Heart left ventricle (tissue), 16 donors: ENCODE measurements at regions not wholly inside any gene's neighbourhood (a gene's known extent, or its start where the extent isn't known, plus 50 kb on each side); places are given as distances from the start of the nearest gene placed in this dataset.

ENCODE experiments used
- ATAC-seq, 4 donors: fragments of 200-7000 bp; cut with Tn5 transposase; one replicate each; pipeline ENCODE4 v1.9.1; 2020 to 2022; ENCODE audit warnings: moderate library complexity in 4 of 4, mild to moderate bottlenecking in 3 of 4, moderate number of reproducible peaks in 1 of 4
- DNase-seq, 5 donors: peaks; one replicate each; pipeline ENCODE4 v3.0.0-alpha.2; 2020
- H3K27ac ChIP-seq, 12 donors: fragments of 200-600 bp; sonication (generic) in 4 of 12; one replicate each; pipeline versions ENCODE4 v1.5.0 to v1.8.0; 2016 to 2022; ENCODE audit warnings: mild to moderate bottlenecking in 2 of 12
- H3K27me3 ChIP-seq, 9 donors: fragments of 200-600 bp; sonication (generic) in 2 of 9; one replicate each; pipeline versions ENCODE4 v1.5.1 to v1.8.0; 2016 to 2022; ENCODE audit warnings: mild to moderate bottlenecking in 3 of 9
- H3K36me3 ChIP-seq, 9 donors: fragments of 200-600 bp; sonication (generic) in 2 of 9; one replicate each; pipeline versions ENCODE4 v1.5.0 to v1.8.0; 2018 to 2022; ENCODE audit warnings: mild to moderate bottlenecking in 2 of 9
- H3K4me1 ChIP-seq, 12 donors: fragments of 200-600 bp; sonication (generic) in 4 of 12; one replicate each; pipeline versions ENCODE4 v1.5.0 to v1.8.0; 2016 to 2022; ENCODE audit warnings: mild to moderate bottlenecking in 3 of 12
- H3K4me3 ChIP-seq, 12 donors: fragments of 200-600 bp; sonication (generic) in 4 of 12; one replicate each; pipeline versions ENCODE4 v1.5.0 to v1.8.0; 2017 to 2022; ENCODE audit warnings: mild to moderate bottlenecking in 9 of 12, moderate library complexity in 4 of 12
- H3K9me3 ChIP-seq, 12 donors: fragments of 200-600 bp; sonication (generic) in 4 of 12; one replicate each; pipeline versions ENCODE4 v1.5.0 to v1.8.0; 2016 to 2022; ENCODE audit warnings: mild to moderate bottlenecking in 1 of 12
- CTCF ChIP-seq, 12 donors: fragments of 200-600 bp; sonication (generic) in 4 of 12; IDR thresholded peaks; one replicate each; pipeline versions ENCODE4 v1.5.0 to v1.8.0; 2018 to 2022; ENCODE audit warnings: antibody characterized with exemption in 12 of 12, mild to moderate bottlenecking in 5 of 12
- POLR2A ChIP-seq, 2 donors: fragments of 450-650 bp; IDR thresholded peaks; one replicate each; pipeline ENCODE4 v1.6.1; 2017; ENCODE audit warnings: antibody characterized with exemption in 2 of 2, mild to moderate bottlenecking in 2 of 2, moderate library complexity in 2 of 2
- WGBS, 4 donors: extraction: QIAGEN DNeasy Blood & Tissue Kit in 2 of 4; methylation state at CpG; one replicate each; pipeline versions ENCODE4 v1.1.5 to v1.1.7; 2013 to 2018; 5-methylcytosine and 5-hydroxymethylcytosine counted together
- intact Hi-C, 10 donors: fragments of 100-400 bp; cut with DNase I; formaldehyde crosslinking; loops; one replicate each; pipeline versions ENCODE4 v1.11.1 to v1.14.2; 2022
- donor health status: ischemic (EF 13 %, LVEDD 7.1; RV severe dilation, severe dysfunction).
- donor health status: healthy with polysubstance abuse.
- donor health status: DM: no; HTN: yes; CAD: no.
- donor health status: DM: no; HTN: no; CAD: no.
- donor health status: ischemic (EF 25% LVEDD 6.9; RV normal size, moderate dysfunction).
- donor health status: ischemic (EF 25% LVEDD 5.7; RV mildly dilated, moderate dysfunction).
- donor health status: healthy.
- donor health status: DM: yes; HTN: yes; CAD: no.
- donor health status: ischemic (EF 35%, LVEDD 5.7; RV mildly dilated, moderate dysfunction).
- donor health status: nonischemic (EF 11% LVEDD 7.7; RV severe dilation, severe dysfunction).
- donor health status: DM: yes; HTN: yes; CAD: no.
- donor health status: PGD.
- donor health status: ischemic (EF 29% LVEDD 5.4; RV normal size, mild dysfunction).
- donor health status: nonischemic (EF 23%, LVEDD 6.1; RV moderate dilation, normal function).

GRCh38 chr7:135811506-135811905, 62.9 kb upstream of the FAM180A start:
- intact Hi-C loops, result no loop called here
- H3K4me3 ChIP-seq, result no peak overlapping the region
- H3K27me3 ChIP-seq, result no peaks in the 10 kb centered on the region
- H3K27ac ChIP-seq, result no peak overlapping the region
- H3K9me3 ChIP-seq, result no peaks in the 10 kb centered on the region
- ATAC-seq (no peak), DNase-seq (no peak)
- peaks cover 0 to 15% (median 9%) of the 10 kb centered on the region in 12 donors for H3K4me1 ChIP-seq
- TF ChIP-seq CTCF (IDR thresholded peaks at IDR 0.05) (no peak), POLR2A (IDR thresholded peaks at IDR 0.05) (no peak)
- no peaks in the 10 kb centered on the region for H3K36me3 ChIP-seq

- intact Hi-C loops, result loop anchor here in 1 of 10 donors (10.0 kb wide), 1 partner anchor 107 kb away; no protein-coding TSS in a partner anchor
- Histone ChIP-seq H3K4me3 (no peak overlapping the region), H3K27ac (peak overlapping the region in 1 of 12 donors; percentile 14), H3K36me3 (no peaks in the 10 kb centered on the region), H3K9me3 (no peaks in the 10 kb centered on the region), H3K27me3 (no peaks in the 10 kb centered on the region), H3K4me1 (peaks cover 0 to 15% (median 9%) of the 10 kb centered on the region in 12 donors)
- no peak for ATAC-seq
- WGBS, 4 donors, result 86 to 94% (median 88%) methylated on average over 4 of the region's 4 CpGs
- DNase-seq, result no peak
- TF ChIP-seq POLR2A (IDR thresholded peaks at IDR 0.05) (no peak), CTCF (IDR thresholded peaks at IDR 0.05) (no peak)
Observed at GRCh38 chr7:135808206-135808605, 59.6 kb upstream of the FAM180A start.

- H3K36me3 ChIP-seq, result no peaks in the 10 kb centered on the region
- ATAC-seq (no peak), DNase-seq (no peak)
- no peaks in the 10 kb centered on the region for H3K9me3 ChIP-seq
- intact Hi-C loops, result loop anchor here in 1 of 10 donors (10.0 kb wide), 1 partner anchor 112 kb away; no protein-coding TSS in a partner anchor
- 60 to 100% (median 96%) methylated on average over 1 of the region's 1 CpG for WGBS, 4 donors
- no peaks in the 10 kb centered on the region for H3K27me3 ChIP-seq
- H3K4me1 ChIP-seq, result peaks cover 0 to 15% (median 8%) of the 10 kb centered on the region in 12 donors
- H3K27ac ChIP-seq, result no peak overlapping the region
- TF ChIP-seq POLR2A (IDR thresholded peaks at IDR 0.05), result no peak
- no peak for TF ChIP-seq CTCF (IDR thresholded peaks at IDR 0.05)
- H3K4me3 ChIP-seq, result no peak overlapping the region
Observed at GRCh38 chr7:135803143-135803542, 54.5 kb upstream of the FAM180A start.

GRCh38 chr7:135802697-135803096, 54.1 kb upstream of the FAM180A start:
- DNase-seq (no peak), ATAC-seq (no peak)
- intact Hi-C loops, result loop anchor here in 1 of 10 donors (10.0 kb wide), 1 partner anchor 112 kb away; no protein-coding TSS in a partner anchor
- H3K4me3 ChIP-seq, result no peak overlapping the region
- no peaks in the 10 kb centered on the region for H3K9me3 ChIP-seq
- no peaks in the 10 kb centered on the region for H3K27me3 ChIP-seq
- 81 to 93% (median 90%) methylated on average over 3 of the region's 3 CpGs for WGBS, 4 donors
- no peaks in the 10 kb centered on the region for H3K36me3 ChIP-seq
- TF ChIP-seq POLR2A (IDR thresholded peaks at IDR 0.05) (no peak), CTCF (IDR thresholded peaks at IDR 0.05) (no peak)
- H3K4me1 ChIP-seq, result peaks cover 0 to 15% (median 8%) of the 10 kb centered on the region in 12 donors
- no peak overlapping the region for H3K27ac ChIP-seq
